ENCODE measurements at regions not wholly inside any gene's neighbourhood (a gene's known extent, or its start where the extent isn't known, plus 50 kb on each side); places are given as distances from the start of the nearest gene placed in this dataset.

DNA sequence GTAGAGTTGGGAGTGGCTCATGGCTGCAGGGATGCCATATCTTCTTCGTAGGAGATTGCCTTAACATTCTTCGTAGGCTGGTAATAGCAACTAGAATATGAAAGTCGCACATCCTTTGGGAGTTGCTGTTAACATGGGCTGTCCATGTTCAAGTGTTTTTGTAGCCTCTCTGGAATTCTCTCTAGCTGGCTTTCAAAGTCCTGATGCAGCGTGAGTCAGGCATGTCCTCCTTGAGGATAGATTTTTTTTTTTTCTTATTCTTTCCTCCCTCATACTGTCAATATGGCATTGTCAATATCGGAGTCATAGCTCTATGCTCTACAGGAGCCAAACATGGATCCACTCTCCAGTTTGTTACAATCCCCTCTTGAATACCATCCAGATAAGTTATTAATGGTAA is 494.8 kb upstream of the WWC1 start (continued):
- TF ChIP-seq, protein P1, sequence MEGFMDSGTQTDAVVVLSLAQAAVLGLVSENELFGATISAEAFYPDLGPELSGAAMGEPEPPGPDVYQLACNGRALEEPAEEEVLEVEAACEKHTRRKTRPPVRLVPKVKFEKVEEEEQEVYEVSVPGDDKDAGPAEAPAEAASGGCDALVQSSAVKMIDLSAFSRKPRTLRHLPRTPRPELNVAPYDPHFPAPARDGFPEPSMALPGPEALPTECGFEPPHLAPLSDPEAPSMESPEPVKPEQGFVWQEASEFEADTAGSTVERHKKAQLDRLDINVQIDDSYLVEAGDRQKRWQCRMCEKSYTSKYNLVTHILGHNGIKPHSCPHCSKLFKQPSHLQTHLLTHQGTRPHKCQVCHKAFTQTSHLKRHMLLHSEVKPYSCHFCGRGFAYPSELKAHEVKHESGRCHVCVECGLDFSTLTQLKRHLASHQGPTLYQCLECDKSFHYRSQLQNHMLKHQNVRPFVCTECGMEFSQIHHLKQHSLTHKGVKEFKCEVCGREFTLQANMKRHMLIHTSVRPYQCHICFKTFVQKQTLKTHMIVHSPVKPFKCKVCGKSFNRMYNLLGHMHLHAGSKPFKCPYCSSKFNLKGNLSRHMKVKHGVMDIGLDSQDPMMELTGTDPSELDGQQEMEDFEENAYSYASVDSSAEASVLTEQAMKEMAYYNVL (CRISPR knock-in tag; IDR thresholded peaks at IDR 0.05; ENCODE audit: borderline replicate concordance), result no peak
- TF ChIP-seq SPEN (CRISPR knock-in tag; IDR thresholded peaks at IDR 0.05; ENCODE audit: low read depth) (no peak), SKI (IDR thresholded peaks at IDR 0.05; ENCODE audit: partially characterized antibody) (no peak), ZNF850 (CRISPR knock-in tag; conservative IDR thresholded peaks at IDR 0.05) (no peak)
- TF ChIP-seq, protein P2, sequence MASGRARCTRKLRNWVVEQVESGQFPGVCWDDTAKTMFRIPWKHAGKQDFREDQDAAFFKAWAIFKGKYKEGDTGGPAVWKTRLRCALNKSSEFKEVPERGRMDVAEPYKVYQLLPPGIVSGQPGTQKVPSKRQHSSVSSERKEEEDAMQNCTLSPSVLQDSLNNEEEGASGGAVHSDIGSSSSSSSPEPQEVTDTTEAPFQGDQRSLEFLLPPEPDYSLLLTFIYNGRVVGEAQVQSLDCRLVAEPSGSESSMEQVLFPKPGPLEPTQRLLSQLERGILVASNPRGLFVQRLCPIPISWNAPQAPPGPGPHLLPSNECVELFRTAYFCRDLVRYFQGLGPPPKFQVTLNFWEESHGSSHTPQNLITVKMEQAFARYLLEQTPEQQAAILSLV (CRISPR knock-in tag; IDR thresholded peaks at IDR 0.05; ENCODE audit: borderline replicate concordance), result no peak

DNA sequence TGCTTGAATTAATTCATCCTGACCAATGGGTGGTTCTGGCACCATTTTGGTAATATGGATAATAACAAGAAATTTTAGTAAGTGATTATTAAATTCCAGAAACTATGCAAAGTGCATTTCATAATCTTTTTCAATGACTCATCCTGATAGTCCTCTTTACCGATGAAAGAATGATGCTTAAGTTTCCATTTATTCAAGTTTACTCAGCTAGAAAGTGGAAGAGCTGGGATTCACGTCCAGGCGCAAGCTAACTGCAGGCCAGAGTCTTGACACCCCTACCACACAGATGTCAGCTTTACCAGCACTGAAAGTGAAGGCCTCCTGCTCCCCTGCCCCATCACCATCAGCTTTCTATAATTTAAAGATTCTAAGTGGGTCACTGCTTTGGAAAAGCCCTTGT is 493.5 kb upstream of the WWC1 start:
- no peaks in the 10 kb centered on the region for H4K20me1 ChIP-seq (ENCODE audit: insufficient read depth, low read length)
- intact Hi-C loops (cut with micrococcal nuclease; ENCODE audit: unreplicated experiment) (no loop called here), in situ Hi-C loops (cut with HindIII; ENCODE audit: extremely low pct_ligation_motif_present, low pct_unique_long_range_greater_than_20kb) (no loop called here)
- ChIA-PET CTCF (ENCODE audit: low intra/inter-chr PET ratio, low total read pairs) (no interaction called here), POLR2A (no interaction called here)
- H2AFZ ChIP-seq (ENCODE audit: low read length), result no peak overlapping the region
- H3K27ac ChIP-seq (ENCODE audit: extremely low read length, insufficient read depth, low read length), result no peak overlapping the region
- no peak overlapping the region for H3K4me3 ChIP-seq (replicated peaks in 1 of 3; ENCODE audit: insufficient read depth in 1 of 3, low read depth in 2 of 3, low read length in 3 of 3)
- ATAC-seq (no peak), DNase-seq (ENCODE audit: low spot score) (no peak), FAIRE-seq (no peak)
- no TSS peak for BruUV-seq (replicated peaks)
- no peaks in the 10 kb centered on the region for H3K36me3 ChIP-seq (replicated peaks in 1 of 2; ENCODE audit: control insufficient read depth in 1 of 2, insufficient read depth in 2 of 2, low read length in 2 of 2)
- TF ChIP-seq SIX1 (CRISPR knock-in tag; IDR thresholded peaks at IDR 0.05; ENCODE audit: borderline replicate concordance) (no peak), ZFYVE20 (CRISPR knock-in tag; IDR thresholded peaks at IDR 0.05; ENCODE audit: borderline replicate concordance, low read depth) (no peak), ZNF180 (CRISPR knock-in tag; IDR thresholded peaks at IDR 0.05; ENCODE audit: borderline replicate concordance, low read depth) (no peak), ZNF234 (CRISPR knock-in tag; conservative IDR thresholded peaks at IDR 0.05) (no peak)
- TF ChIP-seq, protein P3, sequence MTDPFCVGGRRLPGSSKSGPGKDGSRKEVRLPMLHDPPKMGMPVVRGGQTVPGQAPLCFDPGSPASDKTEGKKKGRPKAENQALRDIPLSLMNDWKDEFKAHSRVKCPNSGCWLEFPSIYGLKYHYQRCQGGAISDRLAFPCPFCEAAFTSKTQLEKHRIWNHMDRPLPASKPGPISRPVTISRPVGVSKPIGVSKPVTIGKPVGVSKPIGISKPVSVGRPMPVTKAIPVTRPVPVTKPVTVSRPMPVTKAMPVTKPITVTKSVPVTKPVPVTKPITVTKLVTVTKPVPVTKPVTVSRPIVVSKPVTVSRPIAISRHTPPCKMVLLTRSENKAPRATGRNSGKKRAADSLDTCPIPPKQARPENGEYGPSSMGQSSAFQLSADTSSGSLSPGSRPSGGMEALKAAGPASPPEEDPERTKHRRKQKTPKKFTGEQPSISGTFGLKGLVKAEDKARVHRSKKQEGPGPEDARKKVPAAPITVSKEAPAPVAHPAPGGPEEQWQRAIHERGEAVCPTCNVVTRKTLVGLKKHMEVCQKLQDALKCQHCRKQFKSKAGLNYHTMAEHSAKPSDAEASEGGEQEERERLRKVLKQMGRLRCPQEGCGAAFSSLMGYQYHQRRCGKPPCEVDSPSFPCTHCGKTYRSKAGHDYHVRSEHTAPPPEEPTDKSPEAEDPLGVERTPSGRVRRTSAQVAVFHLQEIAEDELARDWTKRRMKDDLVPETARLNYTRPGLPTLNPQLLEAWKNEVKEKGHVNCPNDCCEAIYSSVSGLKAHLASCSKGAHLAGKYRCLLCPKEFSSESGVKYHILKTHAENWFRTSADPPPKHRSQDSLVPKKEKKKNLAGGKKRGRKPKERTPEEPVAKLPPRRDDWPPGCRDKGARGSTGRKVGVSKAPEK (CRISPR knock-in tag; IDR thresholded peaks at IDR 0.05; ENCODE audit: borderline replicate concordance), result no peak
- TF ChIP-seq, protein P4, sequence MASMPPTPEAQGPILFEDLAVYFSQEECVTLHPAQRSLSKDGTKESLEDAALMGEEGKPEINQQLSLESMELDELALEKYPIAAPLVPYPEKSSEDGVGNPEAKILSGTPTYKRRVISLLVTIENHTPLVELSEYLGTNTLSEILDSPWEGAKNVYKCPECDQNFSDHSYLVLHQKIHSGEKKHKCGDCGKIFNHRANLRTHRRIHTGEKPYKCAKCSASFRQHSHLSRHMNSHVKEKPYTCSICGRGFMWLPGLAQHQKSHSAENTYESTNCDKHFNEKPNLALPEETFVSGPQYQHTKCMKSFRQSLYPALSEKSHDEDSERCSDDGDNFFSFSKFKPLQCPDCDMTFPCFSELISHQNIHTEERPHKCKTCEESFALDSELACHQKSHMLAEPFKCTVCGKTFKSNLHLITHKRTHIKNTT (CRISPR knock-in tag; IDR thresholded peaks at IDR 0.05), result no peak
- TF ChIP-seq, protein P5, sequence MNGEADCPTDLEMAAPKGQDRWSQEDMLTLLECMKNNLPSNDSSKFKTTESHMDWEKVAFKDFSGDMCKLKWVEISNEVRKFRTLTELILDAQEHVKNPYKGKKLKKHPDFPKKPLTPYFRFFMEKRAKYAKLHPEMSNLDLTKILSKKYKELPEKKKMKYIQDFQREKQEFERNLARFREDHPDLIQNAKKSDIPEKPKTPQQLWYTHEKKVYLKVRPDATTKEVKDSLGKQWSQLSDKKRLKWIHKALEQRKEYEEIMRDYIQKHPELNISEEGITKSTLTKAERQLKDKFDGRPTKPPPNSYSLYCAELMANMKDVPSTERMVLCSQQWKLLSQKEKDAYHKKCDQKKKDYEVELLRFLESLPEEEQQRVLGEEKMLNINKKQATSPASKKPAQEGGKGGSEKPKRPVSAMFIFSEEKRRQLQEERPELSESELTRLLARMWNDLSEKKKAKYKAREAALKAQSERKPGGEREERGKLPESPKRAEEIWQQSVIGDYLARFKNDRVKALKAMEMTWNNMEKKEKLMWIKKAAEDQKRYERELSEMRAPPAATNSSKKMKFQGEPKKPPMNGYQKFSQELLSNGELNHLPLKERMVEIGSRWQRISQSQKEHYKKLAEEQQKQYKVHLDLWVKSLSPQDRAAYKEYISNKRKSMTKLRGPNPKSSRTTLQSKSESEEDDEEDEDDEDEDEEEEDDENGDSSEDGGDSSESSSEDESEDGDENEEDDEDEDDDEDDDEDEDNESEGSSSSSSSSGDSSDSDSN (CRISPR knock-in tag; IDR thresholded peaks at IDR 0.05), result no peak
- H3K9me3 ChIP-seq (ENCODE audit: low read length), result no peaks in the 10 kb centered on the region
- no peak overlapping the region for H3K9ac ChIP-seq (ENCODE audit: insufficient read depth, low read depth, low read length)
- H3K27me3 ChIP-seq (ENCODE audit: control insufficient read depth in 1 of 2, insufficient read depth in 2 of 2, low read length in 2 of 2), result peaks cover 0 to 4% of the 10 kb centered on the region in 2 experiments; a peak in 1 of 5 replicates
- WGBS (ENCODE audit: low lambda C conversion rate), result 16% methylated on average over 3 of the region's 3 CpGs
- no peaks in the 10 kb centered on the region for H3K79me2 ChIP-seq (ENCODE audit: insufficient read depth, low read length)
- H3K4me1 ChIP-seq (ENCODE audit: insufficient read depth, low read length), result no peaks in the 10 kb centered on the region
- no peak overlapping the region for H3K4me2 ChIP-seq (ENCODE audit: low read depth, low read length)
